Neural progenitor cell (in vitro differentiated cells): ENCODE measurements at regions not wholly inside any gene's neighbourhood (a gene's known extent, or its start where the extent isn't known, plus 50 kb on each side); places are given as distances from the start of the nearest gene placed in this dataset.

Experiments
- EZH2 ChIP-seq: fragments of 200-600 bp; sonication (generic); IDR thresholded peaks from 2 replicates; pipeline ENCODE4 v1.6.1; 2017; ENCODE audit warnings: antibody characterized with exemption, mild to moderate bottlenecking, moderate library complexity
- EZH2phosphoT487 ChIP-seq: fragments of 200-600 bp; sonication (generic); IDR thresholded peaks from 2 replicates; pipeline ENCODE4 v1.6.1; 2017; ENCODE audit warnings: antibody characterized with exemption
- TF ChIP-seq, protein P1 (sequence below): fragments of 200-600 bp; sonication (generic); IDR thresholded peaks from 2 replicates; pipeline ENCODE4 v1.5.1; 2017; ENCODE audit warnings: antibody characterized with exemption, mild to moderate bottlenecking

- TF ChIP-seq, protein P1, sequence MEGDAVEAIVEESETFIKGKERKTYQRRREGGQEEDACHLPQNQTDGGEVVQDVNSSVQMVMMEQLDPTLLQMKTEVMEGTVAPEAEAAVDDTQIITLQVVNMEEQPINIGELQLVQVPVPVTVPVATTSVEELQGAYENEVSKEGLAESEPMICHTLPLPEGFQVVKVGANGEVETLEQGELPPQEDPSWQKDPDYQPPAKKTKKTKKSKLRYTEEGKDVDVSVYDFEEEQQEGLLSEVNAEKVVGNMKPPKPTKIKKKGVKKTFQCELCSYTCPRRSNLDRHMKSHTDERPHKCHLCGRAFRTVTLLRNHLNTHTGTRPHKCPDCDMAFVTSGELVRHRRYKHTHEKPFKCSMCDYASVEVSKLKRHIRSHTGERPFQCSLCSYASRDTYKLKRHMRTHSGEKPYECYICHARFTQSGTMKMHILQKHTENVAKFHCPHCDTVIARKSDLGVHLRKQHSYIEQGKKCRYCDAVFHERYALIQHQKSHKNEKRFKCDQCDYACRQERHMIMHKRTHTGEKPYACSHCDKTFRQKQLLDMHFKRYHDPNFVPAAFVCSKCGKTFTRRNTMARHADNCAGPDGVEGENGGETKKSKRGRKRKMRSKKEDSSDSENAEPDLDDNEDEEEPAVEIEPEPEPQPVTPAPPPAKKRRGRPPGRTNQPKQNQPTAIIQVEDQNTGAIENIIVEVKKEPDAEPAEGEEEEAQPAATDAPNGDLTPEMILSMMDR, result no peak
- TF ChIP-seq EZH2phosphoT487, result no peak
- no peak for TF ChIP-seq EZH2
Observed at GRCh38 chr17:72512649-72513556, 392.1 kb downstream of the SOX9 start.
